Kasumi-1 (cell line): ENCODE measurements at regions not wholly inside any gene's neighbourhood (a gene's known extent, or its start where the extent isn't known, plus 50 kb on each side); places are given as distances from the start of the nearest gene placed in this dataset.
"Not testable (repeated sequence)": the region's sequence is repeated elsewhere in the genome, so short reads cannot be mapped to it uniquely, and the experiment has no call there.

ENCODE experiments used
- DNase-seq, 2 experiments: peaks; one replicate each; lab custom pipeline; 2025; lab: John Stamatoyannopoulos, UW

DNA sequence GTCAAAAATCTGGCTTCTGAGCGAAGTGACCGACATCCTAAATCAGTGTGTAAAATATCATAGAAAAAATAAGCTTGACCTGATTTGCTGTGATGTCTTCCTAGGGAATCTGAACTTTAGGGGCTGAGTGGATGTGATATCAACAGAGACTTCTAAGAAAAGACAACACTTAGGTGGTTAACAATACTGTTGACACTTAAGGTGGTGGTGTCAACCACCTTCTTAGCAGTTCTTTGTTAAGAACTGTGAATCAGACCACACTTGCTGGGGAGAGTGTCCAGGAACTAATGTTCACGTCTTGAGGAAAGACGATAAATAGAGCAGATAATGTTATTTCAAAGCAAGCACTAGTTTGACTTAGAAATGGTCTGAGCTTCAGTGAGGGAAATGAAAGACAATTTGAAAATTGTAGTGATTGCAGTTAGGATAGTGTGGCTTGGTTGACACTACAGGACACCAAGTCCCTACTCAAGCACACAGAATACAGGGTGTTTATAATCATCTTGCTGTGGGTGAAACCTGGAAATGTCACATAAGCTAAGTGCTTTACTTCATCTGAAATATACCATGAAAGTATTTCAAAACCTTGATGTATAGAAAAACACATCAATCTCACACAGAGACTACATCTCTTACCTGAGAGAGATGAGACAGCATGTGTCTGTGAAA lies 1936.5 kb downstream of the PCDH9 start:
- no peak for DNase-seq

DNA sequence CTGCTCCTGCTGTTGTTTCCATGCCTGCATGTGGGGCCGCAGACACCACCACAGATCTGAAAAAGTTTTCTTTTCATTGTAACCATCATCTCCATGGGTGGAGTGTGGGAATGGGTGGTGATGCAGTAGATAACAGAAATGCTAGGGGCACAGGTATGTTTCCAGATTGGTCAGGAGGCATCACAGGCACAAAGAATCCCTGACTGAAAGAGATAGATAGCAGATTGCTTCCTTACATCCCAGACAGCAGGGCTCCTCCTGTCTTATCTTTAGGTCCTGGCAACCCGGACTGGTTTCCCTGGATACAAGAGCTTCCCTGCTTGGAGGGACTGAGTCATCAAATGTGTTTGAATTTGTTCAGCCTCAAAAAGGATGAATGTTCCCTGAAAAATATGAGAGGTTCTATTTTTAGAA lies 1937.6 kb downstream of the PCDH9 start:
- DNase-seq, result no peak

DNA sequence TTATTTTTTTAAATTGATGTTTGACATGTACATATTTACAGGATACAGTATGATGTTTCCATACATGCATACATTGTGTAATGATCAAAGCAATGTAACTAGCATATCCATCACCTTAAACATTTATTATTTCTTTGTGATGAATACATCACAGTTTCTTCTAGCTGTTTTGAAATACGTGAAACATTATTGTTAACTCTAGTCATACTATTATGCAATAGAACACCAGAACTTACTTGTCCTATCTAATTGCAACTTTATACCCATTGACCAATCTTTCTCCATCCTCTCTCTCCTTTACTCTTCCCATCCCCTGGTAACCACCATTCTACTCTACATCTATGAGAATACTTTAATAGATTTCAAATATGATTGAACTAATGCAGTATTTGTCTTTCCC lies 1942.7 kb downstream of the PCDH9 start:
- DNase-seq, result no peak

DNA sequence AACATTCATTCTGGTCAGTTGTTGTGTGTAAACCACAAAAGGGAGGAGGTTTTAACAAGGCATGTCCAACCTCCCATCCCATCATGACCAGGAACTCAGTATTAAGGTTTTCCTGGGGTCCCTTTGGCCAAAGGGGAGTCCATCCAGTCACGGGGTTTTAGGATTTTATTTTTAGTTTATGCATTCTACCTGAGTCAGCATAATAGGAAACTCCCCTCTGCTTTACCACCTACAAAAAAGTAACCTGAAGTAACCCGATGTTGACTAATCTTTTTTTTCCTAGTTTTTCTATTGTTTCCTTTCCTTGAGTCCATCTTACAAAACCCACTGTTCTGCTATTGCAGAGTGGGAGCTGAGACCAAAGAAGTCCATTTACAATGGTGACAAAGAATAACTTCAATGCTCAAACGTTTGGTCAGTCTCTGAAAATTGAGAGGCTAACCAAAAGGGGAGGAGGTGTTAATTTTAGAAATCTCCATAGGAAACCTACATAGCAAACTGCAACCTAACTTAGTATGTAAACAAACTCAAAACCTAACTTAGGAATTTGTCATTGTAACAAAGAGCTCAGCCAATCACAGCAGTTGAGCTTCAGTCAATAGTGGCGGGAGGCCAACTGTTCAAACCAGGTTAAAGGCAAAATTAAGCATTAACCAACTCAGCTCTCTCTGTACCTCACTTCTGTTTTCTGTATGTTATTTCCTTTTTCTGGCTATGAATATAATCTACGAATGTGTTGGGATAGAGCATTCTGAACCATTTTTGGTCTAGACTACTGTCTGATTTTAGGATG lies 1954.1 kb downstream of the PCDH9 start:
- no peak for DNase-seq

DNA sequence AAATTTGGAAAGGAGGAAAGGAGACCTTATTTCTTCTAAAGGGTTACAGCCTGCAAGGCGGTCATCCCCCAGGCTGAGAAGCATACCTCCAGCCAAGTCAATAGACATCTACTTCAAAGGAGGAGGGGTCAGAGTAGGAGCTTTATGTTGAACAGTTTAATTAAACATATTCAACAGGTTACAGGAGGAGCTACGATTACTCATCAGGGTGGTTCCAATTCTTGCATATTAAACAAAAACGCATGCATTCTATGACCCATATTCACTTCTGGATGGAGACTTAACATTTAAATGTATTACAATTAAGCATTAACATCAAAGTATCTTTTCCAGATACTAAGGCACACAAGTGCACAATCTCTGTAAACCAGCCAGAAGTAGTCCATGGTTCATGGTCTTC lies 1955.0 kb downstream of the PCDH9 start:
- DNase-seq, result no peak

DNA sequence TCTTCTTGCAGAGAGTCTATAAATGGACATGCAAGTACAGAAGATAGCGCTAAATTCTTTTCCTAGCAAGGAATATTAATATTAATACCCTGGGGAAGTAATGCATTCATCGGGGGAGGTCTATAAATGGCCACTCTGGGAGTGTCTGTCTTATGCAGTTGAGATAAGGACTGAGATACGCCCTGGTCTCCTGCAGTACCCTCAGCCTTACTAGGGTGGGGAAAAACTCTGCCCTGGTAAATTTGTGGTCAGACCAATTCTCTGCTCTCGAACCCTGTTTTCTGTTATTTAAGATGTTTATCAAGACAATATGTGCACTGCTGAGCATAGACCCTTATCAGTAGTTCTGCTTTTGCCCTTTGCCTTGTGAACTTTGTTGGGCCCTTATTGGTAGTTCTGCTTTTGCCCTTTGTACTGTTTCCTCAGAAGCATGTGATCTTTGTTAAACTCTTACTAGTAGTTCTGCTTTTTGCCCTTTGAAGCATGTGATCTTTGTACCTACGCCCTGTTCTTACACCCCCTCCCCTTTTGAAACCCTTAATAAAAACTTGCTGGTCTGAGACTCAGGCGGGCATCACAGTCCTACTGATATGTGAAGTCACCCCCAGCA lies 1956.2 kb downstream of the PCDH9 start:
- peak; percentile 31 to 45 for DNase-seq

DNA sequence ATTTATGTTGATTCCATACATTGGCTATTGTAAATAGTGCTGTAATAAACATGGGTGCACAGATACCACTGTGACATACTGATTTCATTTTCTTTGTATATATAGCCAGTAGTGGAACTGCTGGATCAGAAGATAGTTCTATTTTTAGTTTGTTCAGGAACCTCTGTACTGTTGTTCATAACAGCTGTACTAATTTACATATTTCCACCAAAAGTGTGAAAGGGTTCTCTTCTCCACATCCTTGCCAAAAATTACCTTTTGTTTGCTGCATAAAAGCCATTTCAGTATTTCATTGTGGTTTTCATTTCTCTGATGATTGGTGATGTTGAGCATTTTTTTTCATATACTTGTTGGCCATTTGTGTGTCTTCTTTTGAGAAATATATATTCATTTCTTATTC lies 1962.1 kb downstream of the PCDH9 start:
- DNase-seq, result no peak

DNA sequence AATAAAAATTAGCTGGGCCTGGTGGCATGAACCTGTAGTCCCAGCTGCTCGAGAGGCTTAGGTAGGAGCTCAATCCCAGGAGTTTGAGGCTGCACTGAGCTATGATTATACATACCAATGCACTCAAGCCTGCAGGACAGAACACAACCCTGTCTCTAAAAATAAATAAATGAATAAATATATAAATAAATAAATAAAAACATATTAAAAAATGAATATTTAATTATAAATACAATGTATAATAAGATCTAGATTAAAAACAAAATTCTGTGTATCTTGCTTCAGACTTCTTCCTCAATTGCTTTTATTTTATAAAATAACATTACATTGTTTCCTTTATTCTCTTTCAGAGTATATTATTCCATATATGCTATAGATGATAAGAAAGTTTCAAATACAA lies 1964.1 kb downstream of the PCDH9 start:
- no peak for DNase-seq

DNA sequence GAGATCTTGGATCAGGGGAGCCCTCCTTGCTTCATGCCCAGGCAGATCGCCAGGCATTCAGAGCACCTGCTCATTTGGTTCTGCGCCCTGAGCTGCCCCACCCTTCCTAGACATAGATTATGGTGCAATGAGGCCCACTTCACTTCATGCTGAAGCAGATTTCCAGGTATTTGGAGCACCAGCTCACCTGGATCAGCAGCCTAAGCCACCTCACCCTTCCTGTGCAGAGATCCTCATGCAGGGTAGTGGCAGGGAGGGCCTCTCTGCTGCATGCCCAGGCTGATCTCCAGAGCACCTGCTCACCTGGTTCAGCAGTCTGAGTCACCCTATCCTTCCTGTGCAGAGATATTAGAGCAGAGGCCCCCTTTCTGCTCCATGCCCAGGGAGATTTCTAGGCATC lies 1966.1 kb downstream of the PCDH9 start:
- no peak for DNase-seq

DNA sequence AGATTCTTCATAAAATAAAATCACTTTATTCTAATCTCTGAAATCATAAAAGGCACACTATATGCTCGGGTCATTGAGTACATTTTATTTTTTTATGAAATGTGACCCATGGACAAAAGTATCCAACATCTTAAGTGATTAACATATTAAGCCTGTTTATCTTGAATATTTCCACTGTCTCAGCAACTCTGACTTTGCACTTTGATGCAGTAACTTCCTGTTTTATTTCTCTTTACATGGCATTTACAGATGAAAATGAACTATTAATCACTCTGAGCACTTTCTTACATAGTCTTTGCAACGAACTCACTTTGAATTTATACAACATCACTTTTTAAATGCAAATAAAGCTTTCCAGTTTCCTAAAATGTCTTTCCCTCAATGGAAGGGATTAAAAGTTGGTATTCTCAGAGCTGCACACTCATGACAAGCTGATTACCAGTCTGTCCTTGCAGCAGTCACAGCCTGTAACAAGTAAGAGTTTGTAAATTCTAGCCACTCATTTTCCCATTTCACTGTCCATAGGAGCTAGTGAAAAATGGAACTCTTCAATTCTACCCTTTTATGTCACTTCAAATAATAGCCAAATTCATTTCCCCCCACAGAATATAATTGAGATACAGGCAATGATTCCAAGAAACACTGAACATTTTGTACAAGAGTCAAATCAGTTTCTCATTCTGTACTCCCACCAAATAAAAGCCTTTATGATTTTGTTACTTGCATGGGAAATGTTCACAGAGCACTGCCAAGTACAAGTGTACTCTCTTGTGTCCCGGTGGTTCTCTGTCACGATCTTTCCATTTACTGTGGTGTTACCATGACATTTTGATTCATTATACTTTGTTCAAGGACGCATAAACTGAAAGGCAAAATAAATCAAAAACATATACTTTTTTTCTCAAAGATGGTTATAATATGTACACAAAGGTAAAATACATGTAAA lies 1968.9 kb downstream of the PCDH9 start:
- peak in 1 of 2 experiments; percentile 9 for DNase-seq

DNA sequence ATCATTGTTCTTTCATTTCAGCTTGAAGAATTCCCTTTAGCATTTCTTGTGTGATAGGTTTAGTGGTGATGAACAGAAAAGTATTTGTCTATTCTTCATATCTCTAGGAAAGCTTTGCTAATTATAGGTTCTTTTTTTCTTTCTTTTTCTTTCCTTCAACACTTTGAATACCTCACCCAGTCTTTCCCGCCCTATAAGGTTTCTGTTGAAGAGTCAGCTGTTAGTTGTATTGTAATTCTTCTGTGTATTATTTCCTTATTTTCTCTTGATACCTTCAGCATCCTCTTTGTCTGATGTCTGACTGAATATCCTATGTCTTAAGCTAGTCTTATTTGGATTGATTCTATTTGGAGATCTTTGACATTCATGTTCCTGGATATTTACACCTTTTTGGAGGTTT lies 1989.4 kb downstream of the PCDH9 start:
- no peak for DNase-seq

DNA sequence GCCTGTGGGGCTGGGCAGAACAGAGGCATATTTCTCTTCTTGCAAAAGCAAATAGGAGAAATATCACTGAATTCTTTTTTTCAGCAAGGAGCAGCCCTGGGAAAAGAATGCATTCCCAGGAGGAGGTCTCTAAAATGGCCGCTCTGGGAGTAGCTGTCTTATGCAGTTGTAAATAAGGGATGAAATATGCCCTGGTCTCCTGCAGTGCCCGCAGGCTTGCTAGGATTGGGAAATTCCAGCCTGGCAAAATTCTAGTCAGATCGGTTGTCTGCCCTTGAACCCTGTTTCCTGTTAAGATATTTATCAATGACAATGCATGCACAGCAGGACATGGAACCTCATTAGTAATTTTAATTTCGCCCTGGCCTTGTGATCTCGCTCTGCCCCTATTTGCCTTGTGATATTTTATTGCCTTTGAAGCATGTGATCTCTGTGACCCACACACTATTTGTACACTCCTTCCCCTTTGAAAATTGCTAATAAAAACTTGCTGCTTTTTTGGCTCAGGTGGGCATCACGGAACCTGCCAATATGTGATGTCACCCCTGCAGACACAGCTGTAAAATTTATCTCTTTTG lies 1993.2 kb downstream of the PCDH9 start:
- no peak for DNase-seq

DNA sequence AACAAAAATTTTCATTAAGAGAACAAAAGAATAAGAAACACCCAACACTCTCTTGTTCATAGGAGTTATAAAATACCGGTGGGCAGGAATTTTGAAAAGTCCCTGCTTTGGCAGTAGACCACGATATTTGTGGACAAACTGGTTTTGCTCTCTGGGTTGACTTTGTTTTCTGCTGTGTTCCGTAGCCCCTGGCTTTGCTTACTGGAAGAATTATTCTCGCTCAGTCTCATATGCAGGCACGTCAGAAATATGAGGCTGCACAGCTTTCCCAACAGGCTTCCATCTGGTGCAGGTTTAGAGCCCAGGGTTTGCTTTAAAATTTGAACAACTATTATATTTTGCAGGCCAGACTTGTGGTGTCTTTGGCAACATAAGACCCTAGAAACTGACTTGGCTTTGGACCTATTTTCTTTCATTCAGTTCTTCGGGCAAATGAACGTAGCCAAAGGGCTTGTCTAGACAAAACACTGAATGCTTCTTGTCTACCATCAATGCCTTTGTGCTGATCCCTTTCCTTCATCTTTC lies 2012.6 kb downstream of the PCDH9 start:
- no peak for DNase-seq

DNA sequence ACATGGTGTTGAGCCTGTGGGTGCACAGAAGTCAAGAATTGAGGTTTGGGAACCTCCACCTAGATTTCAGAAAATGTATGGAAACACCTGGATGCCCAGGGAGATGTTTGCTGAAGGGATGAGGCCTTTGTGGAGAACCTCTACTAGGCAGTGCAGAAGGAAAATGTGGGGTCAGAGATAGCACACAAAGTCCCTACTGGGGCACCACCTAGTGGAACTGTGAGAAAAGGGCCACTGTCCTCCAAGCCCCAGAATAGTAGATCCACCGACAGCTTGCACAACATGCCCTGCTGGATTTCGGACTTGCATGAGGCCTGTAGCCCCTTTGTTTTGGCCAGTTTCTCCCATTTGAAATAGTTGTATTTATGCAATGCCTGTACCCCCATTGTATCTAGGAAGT lies 2027.3 kb downstream of the PCDH9 start:
- not testable (repeated sequence) for DNase-seq

DNA sequence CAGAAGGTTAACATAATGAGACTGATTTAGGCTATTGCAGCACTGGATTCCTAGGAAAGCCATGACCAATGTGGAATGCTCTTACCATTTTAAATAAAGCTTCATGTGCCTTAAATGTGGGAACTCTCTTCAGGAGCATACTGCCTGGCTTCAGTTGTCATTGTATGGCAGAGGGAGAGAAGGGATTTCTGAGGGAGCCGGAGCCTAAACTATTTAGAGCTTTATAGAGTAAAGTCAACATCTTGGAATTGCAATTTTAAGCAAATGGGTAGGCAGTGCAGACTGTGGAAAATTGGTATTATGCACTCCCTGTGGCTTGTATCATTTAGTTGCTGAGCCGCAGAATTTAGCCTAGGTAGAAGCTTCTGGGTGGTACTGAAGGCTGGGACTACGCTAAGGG lies 2041.4 kb downstream of the PCDH9 start:
- no peak for DNase-seq

DNA sequence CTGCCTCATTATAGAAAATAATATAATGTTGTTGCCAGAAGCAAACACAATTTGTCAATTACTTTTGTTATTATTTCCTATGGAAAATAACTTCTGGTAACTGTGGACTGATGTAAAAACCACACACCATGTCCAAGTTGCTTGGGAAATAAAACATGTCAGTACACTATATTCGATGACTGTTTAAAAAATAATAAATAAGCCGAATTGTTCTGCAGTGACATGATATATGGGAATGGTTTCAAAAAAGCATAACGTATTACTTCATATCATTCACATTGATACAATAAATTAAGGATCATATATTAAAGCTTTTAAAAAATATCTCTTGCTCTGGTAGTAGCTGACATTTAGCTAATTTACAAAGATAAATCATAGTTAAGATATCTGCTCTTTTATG lies 2062.1 kb downstream of the PCDH9 start:
- no peak for DNase-seq

DNA sequence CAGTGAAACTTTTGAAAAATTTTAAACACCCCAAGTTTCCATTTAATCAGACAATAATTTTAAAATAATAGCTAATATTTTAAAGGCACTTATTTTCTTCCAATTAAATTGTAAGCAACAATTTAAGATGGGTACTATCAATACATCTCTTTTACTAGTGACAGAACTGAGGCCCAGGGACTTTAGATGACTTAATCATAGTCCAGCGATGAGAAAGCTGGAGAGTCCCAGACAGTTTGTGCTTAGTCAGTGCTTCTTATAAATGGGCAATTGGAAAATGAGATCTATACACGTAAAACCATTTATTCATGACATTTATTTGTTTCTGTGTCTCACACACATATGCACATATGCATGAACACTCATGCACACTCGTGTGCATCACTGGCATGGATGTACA lies 2063.5 kb downstream of the PCDH9 start:
- DNase-seq, result no peak

DNA sequence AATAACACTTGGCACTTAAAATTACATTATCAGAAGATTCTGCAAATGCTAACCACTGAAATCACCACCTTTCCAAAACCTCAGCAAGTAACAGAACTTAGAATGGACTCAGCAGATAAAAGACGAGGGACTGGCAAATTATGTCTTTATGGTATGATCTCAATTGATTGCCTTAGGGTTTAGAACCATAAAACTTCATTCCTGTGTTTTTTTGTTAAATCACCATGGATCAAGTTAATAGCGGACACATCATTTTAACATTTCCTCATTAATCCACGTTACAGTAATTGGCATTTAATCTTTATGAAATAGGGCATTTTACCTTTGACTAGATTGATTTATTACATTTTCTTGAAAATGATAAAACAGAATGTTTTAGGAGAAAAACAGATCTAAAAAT lies 2070.3 kb downstream of the PCDH9 start:
- DNase-seq, result no peak

DNA sequence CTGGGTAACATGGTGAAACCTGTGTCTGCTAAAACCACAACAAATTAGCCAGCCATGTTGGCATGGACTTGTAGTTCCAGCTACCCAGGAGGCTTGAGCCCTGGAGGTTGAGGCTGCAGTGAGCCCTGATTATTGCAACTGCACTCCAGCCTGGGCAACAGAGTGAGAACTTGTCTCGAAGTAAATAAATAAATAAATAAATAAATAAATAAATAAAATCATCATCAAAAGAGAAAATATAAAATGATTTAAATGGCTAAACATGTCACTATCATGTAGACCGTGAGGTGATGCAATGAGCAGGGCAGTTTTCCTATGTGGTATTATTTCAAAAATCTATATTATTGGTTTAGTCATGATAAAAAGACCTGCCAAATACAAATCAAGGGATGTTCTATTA lies 2074.3 kb downstream of the PCDH9 start:
- no peak for DNase-seq

DNA sequence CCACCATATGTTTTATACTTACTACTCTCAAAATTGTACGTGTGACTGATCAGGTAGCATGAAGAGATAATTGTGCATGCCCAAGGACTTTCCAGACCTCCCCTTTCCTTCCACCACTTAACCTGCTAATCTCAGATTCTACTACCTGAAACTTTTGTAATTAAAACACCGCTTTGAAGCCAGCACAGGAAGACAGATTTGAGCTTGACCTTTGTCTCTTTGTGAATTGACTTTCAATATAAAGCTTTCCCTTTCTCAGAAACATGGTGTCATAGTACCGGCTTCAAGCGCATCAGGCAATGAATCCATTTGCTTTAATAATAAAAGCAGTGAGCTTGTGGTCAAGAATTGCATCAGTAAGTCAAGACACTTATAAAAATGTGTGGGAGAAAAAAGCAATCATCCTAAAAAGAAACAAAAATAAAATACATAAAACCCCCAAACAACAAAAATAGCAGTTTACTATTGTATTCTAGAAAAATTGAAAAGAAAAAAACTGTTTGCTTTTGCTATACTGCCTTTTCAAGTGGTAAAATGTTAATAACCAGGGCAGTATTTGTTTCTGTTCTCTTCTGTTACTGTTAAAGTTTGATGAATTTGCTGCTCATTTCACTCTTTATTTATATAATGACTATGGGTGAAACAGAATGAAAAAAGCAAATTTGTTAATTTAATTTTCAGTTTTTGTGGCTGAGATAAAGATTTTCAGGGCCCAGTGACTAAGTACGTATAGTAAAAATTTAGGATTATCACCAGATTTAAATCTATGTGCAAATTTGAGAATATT lies 2075.3 kb downstream of the PCDH9 start:
- DNase-seq, result no peak

DNA sequence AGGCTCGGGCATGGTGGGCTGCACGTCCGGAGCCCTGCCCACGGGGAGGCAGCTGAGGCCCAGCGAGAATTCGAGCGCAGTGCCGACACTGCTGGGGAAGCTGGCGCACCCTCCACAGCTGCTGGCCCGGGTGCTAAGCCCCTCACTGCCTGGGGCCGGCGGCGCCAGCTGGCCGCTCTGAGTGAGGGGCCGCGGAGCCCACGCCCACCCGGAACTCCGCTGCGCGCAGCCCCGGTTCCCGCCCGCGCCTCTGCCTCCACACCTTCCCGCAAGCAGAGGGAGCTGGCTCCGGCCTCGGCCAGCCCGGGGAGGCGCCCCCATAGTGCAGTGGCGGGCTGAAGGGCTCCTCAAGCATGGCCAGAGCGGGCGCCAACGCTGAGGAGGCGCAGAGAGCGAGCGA lies 2080.4 kb downstream of the PCDH9 start:
- DNase-seq, result no peak
